HepG2 (cell line): ENCODE measurements at regions not wholly inside any gene's neighbourhood (a gene's known extent, or its start where the extent isn't known, plus 50 kb on each side); places are given as distances from the start of the nearest gene placed in this dataset.

Experiments
- EZH2 ChIP-seq: conservative IDR thresholded peaks from 2 replicates; pipeline ENCODE4 v1.6.1; 2012; ENCODE audit warnings: mild to moderate bottlenecking, low read depth, low read length, moderate library complexity
- ZMYM3 ChIP-seq: sonication (generic); formaldehyde crosslinking; IDR thresholded peaks from 2 replicates; pipeline ENCODE4 v1.5.1; 2020; ENCODE audit warnings: mild to moderate bottlenecking, missing genetic modification reagents

GRCh38 chr5:159426694-159427093 lies 96.4 kb upstream of the IL12B start:
- no peak for TF ChIP-seq ZMYM3
- no peak for TF ChIP-seq EZH2
